ENCODE measurements at regions not wholly inside any gene's neighbourhood (a gene's known extent, or its start where the extent isn't known, plus 50 kb on each side); places are given as distances from the start of the nearest gene placed in this dataset.

GRCh38 chr9:86720639-86721225, 226.6 kb downstream of the GAS1 start (continued):
- TF ChIP-seq ZNF335 (CRISPR knock-in tag; IDR thresholded peaks at IDR 0.05) = no peak

- in situ Hi-C loops (cut with HindIII; ENCODE audit: extremely low pct_ligation_motif_present, low pct_unique_long_range_greater_than_20kb) (no loop called here), intact Hi-C loops (cut with micrococcal nuclease; ENCODE audit: unreplicated experiment) (no loop called here)
- Histone ChIP-seq H3K27me3 (ENCODE audit: control insufficient read depth in 1 of 2, insufficient read depth in 2 of 2, low read length in 2 of 2) (no peaks in the 10 kb centered on the region; a peak in 1 of 5 replicates), H3K4me3 (replicated peaks in 1 of 3; ENCODE audit: insufficient read depth in 1 of 3, low read depth in 2 of 3, low read length in 3 of 3) (no peak overlapping the region), H4K20me1 (ENCODE audit: insufficient read depth, low read length) (no peaks in the 10 kb centered on the region), H3K4me1 (ENCODE audit: insufficient read depth, low read length) (no peaks in the 10 kb centered on the region), H3K9ac (ENCODE audit: insufficient read depth, low read depth, low read length) (no peak overlapping the region), H3K9me3 (ENCODE audit: low read length) (no peaks in the 10 kb centered on the region), H2AFZ (ENCODE audit: low read length) (no peak overlapping the region), H3K27ac (ENCODE audit: extremely low read length, insufficient read depth, low read length) (no peak overlapping the region), H3K36me3 (replicated peaks in 1 of 2; ENCODE audit: control insufficient read depth in 1 of 2, insufficient read depth in 2 of 2, low read length in 2 of 2) (no peaks in the 10 kb centered on the region), H3K4me2 (ENCODE audit: low read depth, low read length) (no peak overlapping the region), H3K79me2 (ENCODE audit: insufficient read depth, low read length) (no peaks in the 10 kb centered on the region)
- ChIA-PET CTCF (ENCODE audit: low intra/inter-chr PET ratio, low total read pairs) (no interaction called here), POLR2A (no interaction called here)
- no peak for DNase-seq (ENCODE audit: low spot score)
- no TSS peak for BruUV-seq (replicated peaks)
- ATAC-seq = no peak
- FAIRE-seq = no peak
- 12% methylated on average over 11 of the region's 11 CpGs for WGBS (ENCODE audit: low lambda C conversion rate)
- TF ChIP-seq, protein P1, sequence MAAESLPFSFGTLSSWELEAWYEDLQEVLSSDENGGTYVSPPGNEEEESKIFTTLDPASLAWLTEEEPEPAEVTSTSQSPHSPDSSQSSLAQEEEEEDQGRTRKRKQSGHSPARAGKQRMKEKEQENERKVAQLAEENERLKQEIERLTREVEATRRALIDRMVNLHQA (CRISPR knock-in tag; IDR thresholded peaks at IDR 0.05) = no peak
- TF ChIP-seq THAP11 (CRISPR knock-in tag; IDR thresholded peaks at IDR 0.05) (no peak), ZNF598 (CRISPR knock-in tag; IDR thresholded peaks at IDR 0.05; ENCODE audit: borderline replicate concordance) (no peak), TBP (CRISPR knock-in tag; IDR thresholded peaks at IDR 0.05) (no peak), FUBP1 (CRISPR knock-in tag; IDR thresholded peaks at IDR 0.05; ENCODE audit: borderline replicate concordance) (no peak), ZNF772 (CRISPR knock-in tag; IDR thresholded peaks at IDR 0.05) (no peak), MTF1 (CRISPR knock-in tag; IDR thresholded peaks at IDR 0.05) (no peak), PLSCR1 (CRISPR knock-in tag; IDR thresholded peaks at IDR 0.05; ENCODE audit: borderline replicate concordance) (no peak), NR2F6 (IDR thresholded peaks at IDR 0.05) (no peak), NR2F6 (CRISPR knock-in tag; IDR thresholded peaks at IDR 0.05) (no peak), KDM4B (CRISPR knock-in tag; IDR thresholded peaks at IDR 0.05) (no peak), TFDP2 (CRISPR knock-in tag; IDR thresholded peaks at IDR 0.05) (no peak), SOX6 (IDR thresholded peaks at IDR 0.05) (no peak), SOX6 (CRISPR knock-in tag; IDR thresholded peaks at IDR 0.05) (no peak), LCORL (IDR thresholded peaks at IDR 0.05) (no peak), LCORL (CRISPR knock-in tag; IDR thresholded peaks at IDR 0.05) (no peak)
Observed at GRCh38 chr9:86718388-86719049, 228.8 kb downstream of the GAS1 start.

Data from HepG2 (cell line).